Lower leg skin (tissue), 4 donors: ENCODE measurements at regions not wholly inside any gene's neighbourhood (a gene's known extent, or its start where the extent isn't known, plus 50 kb on each side); places are given as distances from the start of the nearest gene placed in this dataset.

Experiments used
- DNase-seq, 2 donors: peaks; one replicate each; pipeline ENCODE4 v3.0.0-alpha.2; 2019; ENCODE audit warnings: low spot score in 2 of 2
- H3K4me3 ChIP-seq: fragments of 200-600 bp; sonication (generic); 2 replicates; pipeline ENCODE4 v1.5.1; 2017; ENCODE audit warnings: mild to moderate bottlenecking, low read depth; ENCODE audit not compliant: poor library complexity, severe bottlenecking
- CTCF ChIP-seq, 3 donors: fragments of 450-650 bp; IDR thresholded peaks; one replicate each; pipeline ENCODE4 v1.5.1; 2016; ENCODE audit warnings: antibody characterized with exemption in 3 of 3, mild to moderate bottlenecking in 3 of 3, moderate library complexity in 2 of 3
- POLR2A ChIP-seq, 2 donors: fragments of 450-650 bp; IDR thresholded peaks; one replicate each; pipeline ENCODE4 v1.6.1; 2016 to 2017; ENCODE audit warnings: antibody characterized with exemption in 2 of 2, mild to moderate bottlenecking in 1 of 2, moderate library complexity in 1 of 2
- WGBS, 2 donors: methylation state at CpG; one replicate each; pipeline ENCODE4 v1.1.5; 2018; 5-methylcytosine and 5-hydroxymethylcytosine counted together
- intact Hi-C: fragments of 100-400 bp; cut with DNase I; formaldehyde crosslinking; loops from one replicate; pipeline ENCODE4 v1.15.0; 2023; ENCODE audit warnings: low total_unique reads

- intact Hi-C loops: no loop called here
- no peak for DNase-seq
These were observed 96.8 kb downstream of the TMEM26 start for GRCh38 chr10:61356354-61356753.

GRCh38 chr10:61355211-61355610, 98.0 kb downstream of the TMEM26 start:
- TF ChIP-seq POLR2A (IDR thresholded peaks at IDR 0.05) (no peak), CTCF (IDR thresholded peaks at IDR 0.05) (no peak)
- WGBS, 2 donors: 46 to 61% methylated on average over 1 of the region's 1 CpG
- intact Hi-C loops: no loop called here
- H3K4me3 ChIP-seq: no peak overlapping the region
- no peak for DNase-seq

More at GRCh38 chr10:61356354-61356753, 96.8 kb downstream of the TMEM26 start:
- no peak overlapping the region for H3K4me3 ChIP-seq
- TF ChIP-seq POLR2A (IDR thresholded peaks at IDR 0.05): no peak
- TF ChIP-seq CTCF (IDR thresholded peaks at IDR 0.05): no peak

GRCh38 chr10:61354401-61354975, 98.7 kb downstream of the TMEM26 start:
- TF ChIP-seq POLR2A (IDR thresholded peaks at IDR 0.05) (no peak), CTCF (IDR thresholded peaks at IDR 0.05) (no peak)
- H3K4me3 ChIP-seq: no peak overlapping the region
- DNase-seq: no peak
- intact Hi-C loops: no loop called here
- WGBS, 2 donors: 49 to 50% methylated on average over 2 of the region's 2 CpGs

GRCh38 chr10:61350794-61351193, 102.4 kb downstream of the TMEM26 start:
- intact Hi-C loops: no loop called here
- TF ChIP-seq CTCF (IDR thresholded peaks at IDR 0.05) (no peak), POLR2A (IDR thresholded peaks at IDR 0.05) (no peak)
- WGBS, 2 donors: 91 to 100% methylated on average over 1 of the region's 1 CpG
- DNase-seq: no peak
- H3K4me3 ChIP-seq: no peak overlapping the region

GRCh38 chr10:61350068-61350467, 103.1 kb downstream of the TMEM26 start:
- TF ChIP-seq POLR2A (IDR thresholded peaks at IDR 0.05) (no peak), CTCF (IDR thresholded peaks at IDR 0.05) (no peak)
- no peak for DNase-seq
- H3K4me3 ChIP-seq: no peak overlapping the region
- intact Hi-C loops: no loop called here
- WGBS, 2 donors: 0 to 57% methylated on average over 1 of the region's 1 CpG

GRCh38 chr10:61346796-61347413, 106.3 kb downstream of the TMEM26 start:
- intact Hi-C loops: no loop called here
- TF ChIP-seq CTCF (IDR thresholded peaks at IDR 0.05) (no peak), POLR2A (IDR thresholded peaks at IDR 0.05) (no peak)
- no peak for DNase-seq
- no peak overlapping the region for H3K4me3 ChIP-seq
- 69 to 80% methylated on average over 3 of the region's 3 CpGs for WGBS, 2 donors
